HUES6 (cell line): ENCODE measurements at regions not wholly inside any gene's neighbourhood (a gene's known extent, or its start where the extent isn't known, plus 50 kb on each side); places are given as distances from the start of the nearest gene placed in this dataset.
A peak's percentile ranks its signal among the peaks of the same experiment; 100 is the strongest.

Source experiments
- H3K27ac ChIP-seq: 2 replicates; pipeline ENCODE4 v1.7.0; 2013; ENCODE audit warnings: low read depth, mild to moderate bottlenecking, low read length, inconsistent platforms
- H3K27me3 ChIP-seq: 2 replicates; pipeline ENCODE4 v1.6.1; 2013; ENCODE audit warnings: low read length; ENCODE audit not compliant: control insufficient read depth, insufficient read depth
- H3K36me3 ChIP-seq: 2 replicates; pipeline ENCODE4 v1.6.1; 2013; ENCODE audit warnings: low read length; ENCODE audit not compliant: control insufficient read depth, insufficient read depth
- H3K4me1 ChIP-seq: 2 replicates; pipeline ENCODE4 v1.6.1; 2013; ENCODE audit warnings: low read length; ENCODE audit not compliant: control insufficient read depth, insufficient read depth
- H3K4me3 ChIP-seq: 2 replicates; pipeline ENCODE4 v1.5.1; 2013; ENCODE audit warnings: low read depth, low read length
- H3K9ac ChIP-seq: one replicate; pipeline ENCODE4 v1.6.1; 2013; ENCODE audit warnings: mild to moderate bottlenecking, low read length
- H3K9me3 ChIP-seq: 2 replicates; pipeline ENCODE4 v1.6.1; 2013; ENCODE audit warnings: low read depth, low read length; ENCODE audit not compliant: control insufficient read depth, insufficient read depth

DNA sequence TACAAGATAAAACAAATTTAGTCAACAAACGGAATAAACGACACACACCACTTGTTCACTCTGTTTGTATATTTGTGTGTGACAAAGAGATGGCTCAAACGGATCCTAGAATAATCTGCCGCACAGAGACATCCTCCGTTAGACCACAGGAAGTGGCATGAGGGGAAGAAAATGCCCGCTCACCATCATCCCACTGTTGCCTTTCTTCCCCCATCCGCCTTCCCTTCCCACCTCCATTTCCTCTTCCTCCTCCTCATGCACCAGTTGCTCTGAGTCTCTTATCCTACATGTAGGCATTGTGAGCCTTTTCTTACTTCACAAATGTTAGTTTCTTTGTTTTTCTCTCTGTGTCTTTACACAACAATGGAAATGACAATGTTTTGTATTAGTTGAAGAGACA, 228.5 kb upstream of the SMIM21 start:
- no peaks in the 10 kb centered on the region for H3K36me3 ChIP-seq
- peaks cover 22% of the 10 kb centered on the region for H3K9me3 ChIP-seq
- no peak overlapping the region for H3K4me3 ChIP-seq
- peaks cover 26% of the 10 kb centered on the region for H3K4me1 ChIP-seq
- H3K27ac ChIP-seq: no peak overlapping the region
- no peak overlapping the region for H3K9ac ChIP-seq
- no peaks in the 10 kb centered on the region for H3K27me3 ChIP-seq

GRCh38 chr18:75654851-75655751, 227.6 kb upstream of the SMIM21 start:
- Histone ChIP-seq H3K9me3 (peaks cover 13% of the 10 kb centered on the region; the same call in 1 of the 2 replicates), H3K4me3 (no peak overlapping the region), H3K27ac (no peak overlapping the region), H3K36me3 (no peaks in the 10 kb centered on the region), H3K4me1 (peaks cover 26% of the 10 kb centered on the region), H3K9ac (peak overlapping the region; percentile 35), H3K27me3 (no peaks in the 10 kb centered on the region)

DNA sequence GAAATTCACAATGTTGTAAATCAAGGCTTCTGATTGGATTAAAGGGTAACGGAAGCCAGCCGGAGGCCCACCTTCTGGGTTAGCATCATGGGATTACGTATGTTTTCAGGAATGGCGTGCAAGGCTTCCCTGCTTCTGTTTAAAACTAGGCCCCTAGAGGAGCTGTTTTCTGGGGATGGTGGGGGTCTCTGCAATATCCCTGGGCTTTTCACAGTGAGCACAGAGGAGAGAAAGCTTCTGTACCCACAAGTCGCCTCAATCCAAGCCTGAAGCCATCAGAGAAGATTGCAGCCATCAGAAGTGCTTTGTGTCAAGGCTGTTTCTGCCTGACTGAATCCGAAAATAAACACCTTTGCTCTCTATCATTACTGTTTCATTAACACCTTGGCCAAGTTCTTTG, 226.9 kb upstream of the SMIM21 start:
- Histone ChIP-seq H3K9me3 (peaks cover 9% of the 10 kb centered on the region; the same call in 1 of the 2 replicates), H3K4me1 (peaks cover 26% of the 10 kb centered on the region), H3K36me3 (no peaks in the 10 kb centered on the region), H3K27me3 (no peaks in the 10 kb centered on the region), H3K9ac (no peak overlapping the region), H3K27ac (no peak overlapping the region), H3K4me3 (no peak overlapping the region)

- Histone ChIP-seq H3K27me3 (no peaks in the 10 kb centered on the region), H3K4me1 (peaks cover 26% of the 10 kb centered on the region), H3K9ac (no peak overlapping the region), H3K36me3 (no peaks in the 10 kb centered on the region), H3K27ac (no peak overlapping the region), H3K4me3 (no peak overlapping the region), H3K9me3 (no peaks in the 10 kb centered on the region; the same call in 1 of the 2 replicates)
Measured at GRCh38 chr18:75652528-75652927, 225.0 kb upstream of the SMIM21 start.

GRCh38 chr18:75644871-75645270, 217.4 kb upstream of the SMIM21 start:
- no peaks in the 10 kb centered on the region for H3K4me1 ChIP-seq
- no peak overlapping the region for H3K27ac ChIP-seq
- peaks cover 5% of the 10 kb centered on the region for H3K9me3 ChIP-seq
- no peak overlapping the region for H3K4me3 ChIP-seq
- H3K9ac ChIP-seq: no peak overlapping the region
- no peaks in the 10 kb centered on the region for H3K36me3 ChIP-seq
- H3K27me3 ChIP-seq: no peaks in the 10 kb centered on the region; the same call in 1 of the 2 replicates

DNA sequence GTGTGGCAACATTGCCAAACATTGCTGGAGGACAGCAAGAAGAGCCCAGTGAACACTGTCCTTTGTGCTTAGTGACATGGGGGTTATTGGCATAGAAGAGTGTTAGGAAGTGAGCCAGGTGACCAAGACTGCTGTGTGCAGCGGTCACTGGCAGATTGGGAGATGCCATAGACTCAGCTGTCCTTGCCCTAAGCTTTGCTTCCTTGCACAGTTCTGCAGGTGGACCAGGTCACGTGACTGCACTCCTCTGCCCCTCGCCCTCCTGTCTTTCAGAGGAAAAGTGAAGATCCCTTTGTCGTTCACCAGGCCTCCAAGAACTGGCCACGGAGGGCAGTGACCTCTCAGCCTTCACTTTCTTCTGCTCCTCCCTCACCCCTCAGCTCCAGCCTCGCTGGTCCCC, 215.6 kb upstream of the SMIM21 start:
- Histone ChIP-seq H3K36me3 (no peaks in the 10 kb centered on the region), H3K9ac (no peak overlapping the region), H3K27me3 (no peaks in the 10 kb centered on the region; the same call in 1 of the 2 replicates), H3K27ac (no peak overlapping the region), H3K4me3 (no peak overlapping the region), H3K4me1 (peaks cover 13% of the 10 kb centered on the region), H3K9me3 (peaks cover 5% of the 10 kb centered on the region)

GRCh38 chr18:75639472-75639831, 211.9 kb upstream of the SMIM21 start:
- Histone ChIP-seq H3K9ac (no peak overlapping the region), H3K27ac (no peak overlapping the region), H3K4me3 (no peak overlapping the region), H3K4me1 (peaks cover 15% of the 10 kb centered on the region), H3K27me3 (no peaks in the 10 kb centered on the region; the same call in 1 of the 2 replicates), H3K9me3 (no peaks in the 10 kb centered on the region), H3K36me3 (no peaks in the 10 kb centered on the region)

- H3K9ac ChIP-seq: peak overlapping the region; percentile 76
- H3K27me3 ChIP-seq: no peaks in the 10 kb centered on the region; the same call in 1 of the 2 replicates
- H3K27ac ChIP-seq: no peak overlapping the region
- peaks cover 15% of the 10 kb centered on the region for H3K4me1 ChIP-seq
- H3K4me3 ChIP-seq: peak overlapping the region; percentile 55
- H3K9me3 ChIP-seq: no peaks in the 10 kb centered on the region
- H3K36me3 ChIP-seq: no peaks in the 10 kb centered on the region
Measured at GRCh38 chr18:75638776-75639471, 211.4 kb upstream of the SMIM21 start.

GRCh38 chr18:75638223-75638775, 210.8 kb upstream of the SMIM21 start:
- H3K9me3 ChIP-seq: no peaks in the 10 kb centered on the region
- H3K27me3 ChIP-seq: no peaks in the 10 kb centered on the region; the same call in 1 of the 2 replicates
- peak overlapping the region; percentile 55 for H3K4me3 ChIP-seq
- H3K9ac ChIP-seq: peak overlapping the region; percentile 76
- H3K27ac ChIP-seq: no peak overlapping the region
- H3K4me1 ChIP-seq: peaks cover 15% of the 10 kb centered on the region
- H3K36me3 ChIP-seq: no peaks in the 10 kb centered on the region

DNA sequence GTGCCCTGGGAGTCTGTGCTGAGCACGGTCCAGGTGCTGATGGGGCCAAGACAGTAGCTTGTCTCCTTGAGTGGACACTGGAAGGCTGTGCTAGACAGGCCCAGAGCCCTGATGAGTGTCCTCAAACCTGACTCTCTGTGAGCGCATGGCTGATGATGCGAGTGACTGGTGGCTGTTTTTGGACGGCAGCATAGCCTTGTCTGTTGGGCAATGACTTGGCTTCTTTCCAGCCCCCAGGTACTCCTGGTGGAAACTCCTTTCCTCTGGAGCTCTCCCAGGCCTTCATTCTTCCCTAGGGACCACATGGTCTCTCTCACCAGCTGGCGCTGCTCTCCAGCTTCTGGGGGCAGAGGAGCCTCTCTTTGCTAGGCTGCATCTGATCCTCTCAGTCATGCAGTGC, 207.6 kb upstream of the SMIM21 start:
- Histone ChIP-seq H3K27me3 (no peaks in the 10 kb centered on the region; the same call in 1 of the 2 replicates), H3K36me3 (no peaks in the 10 kb centered on the region), H3K4me3 (no peak overlapping the region), H3K4me1 (peaks cover 15% of the 10 kb centered on the region), H3K9ac (no peak overlapping the region), H3K27ac (no peak overlapping the region), H3K9me3 (peaks cover 6% of the 10 kb centered on the region; the same call in 1 of the 2 replicates)

GRCh38 chr18:75625966-75626365, 198.5 kb upstream of the SMIM21 start:
- Histone ChIP-seq H3K36me3 (no peaks in the 10 kb centered on the region), H3K4me1 (no peaks in the 10 kb centered on the region), H3K27me3 (no peaks in the 10 kb centered on the region), H3K9ac (no peak overlapping the region), H3K4me3 (no peak overlapping the region), H3K27ac (no peak overlapping the region), H3K9me3 (0 out of 2 replicates have a peak, but pooled peaks cover under 1% of the 10 kb centered on the region)
